ENCODE measurements at regions not wholly inside any gene's neighbourhood (a gene's known extent, or its start where the extent isn't known, plus 50 kb on each side); places are given as distances from the start of the nearest gene placed in this dataset.

GRCh38 chr1:163406772-163407171, 85.0 kb downstream of the NUF2 start:
- no peak for DNase-seq

GRCh38 chr1:163408262-163408661, 86.5 kb downstream of the NUF2 start:
- no peak for DNase-seq

- peak; percentile 56 for DNase-seq
Observed at GRCh38 chr1:163410073-163410999, 88.6 kb downstream of the NUF2 start.

- no peak for DNase-seq
Observed at GRCh38 chr1:163412221-163412620, 90.5 kb downstream of the NUF2 start.

- DNase-seq, result no peak
Observed at GRCh38 chr1:163414778-163415177, 93.0 kb downstream of the NUF2 start.

GRCh38 chr1:163421701-163422100, 99.9 kb downstream of the NUF2 start:
- no peak for DNase-seq

GRCh38 chr1:163422738-163423404, 101.1 kb downstream of the NUF2 start:
- DNase-seq, result no peak

- DNase-seq, result no peak
Observed at GRCh38 chr1:163426505-163427251, 104.9 kb downstream of the NUF2 start.

- no peak for DNase-seq
Observed at GRCh38 chr1:163427279-163427678, 105.5 kb downstream of the NUF2 start.

- no peak for DNase-seq
Observed at GRCh38 chr1:163436140-163436812, 114.5 kb downstream of the NUF2 start.

- DNase-seq, result no peak
Observed at GRCh38 chr1:163439471-163439870, 117.7 kb downstream of the NUF2 start.

GRCh38 chr1:163440090-163440489, 118.3 kb downstream of the NUF2 start:
- DNase-seq, result no peak

- no peak for DNase-seq
Observed at GRCh38 chr1:163442231-163442879, 120.6 kb downstream of the NUF2 start.

GRCh38 chr1:163442895-163443294, 121.1 kb downstream of the NUF2 start:
- no peak for DNase-seq

GRCh38 chr1:163443863-163444262, 122.1 kb downstream of the NUF2 start:
- no peak for DNase-seq

GRCh38 chr1:163444665-163445064, 122.9 kb downstream of the NUF2 start:
- DNase-seq, result no peak

- DNase-seq, result no peak
Observed at GRCh38 chr1:163450986-163451385, 129.2 kb downstream of the NUF2 start.

GRCh38 chr1:163459539-163459938, 137.8 kb downstream of the NUF2 start:
- DNase-seq, result no peak

GRCh38 chr1:163467289-163467688, 145.5 kb downstream of the NUF2 start:
- no peak for DNase-seq

GRCh38 chr1:163471779-163472650, 150.3 kb downstream of the NUF2 start:
- DNase-seq, result no peak

- no peak for DNase-seq
Observed at GRCh38 chr1:163472651-163473248, 151.0 kb downstream of the NUF2 start.
